WTC11 (cell line): ENCODE measurements at regions not wholly inside any gene's neighbourhood (a gene's known extent, or its start where the extent isn't known, plus 50 kb on each side); places are given as distances from the start of the nearest gene placed in this dataset.

ENCODE experiments used
- ATAC-seq: fragments of 200-7000 bp; cut with Tn5 transposase; 2 replicates; pipeline ENCODE4 v1.10.0; 2021; ENCODE audit warnings: mild to moderate bottlenecking, moderate library complexity
- CTCF ChIA-PET: fragments of 300-600 bp; sonication (Branson Sonifier 250); formaldehyde crosslinking; loops from one replicate; lab custom pipeline; 2021; ENCODE audit warnings: antibody characterized with exemption; lab: Charles Lee
- POLR2A ChIA-PET: fragments of 350-600 bp; sonication (Branson Sonifier 250); formaldehyde crosslinking; loops from one replicate; lab custom pipeline; 2021; ENCODE audit warnings: antibody characterized with exemption; lab: Charles Lee
- DNase-seq: peaks from one replicate; pipeline ENCODE4 v3.0.0; 2021; ENCODE audit warnings: low spot score
- H3K27ac Mint-ChIP-seq: 2 replicates; pipeline ENCODE4 v1.8.0; 2021; ENCODE audit warnings: mixed read lengths
- H3K27me3 Mint-ChIP-seq: 2 replicates; pipeline ENCODE4 v1.8.0; 2021; ENCODE audit warnings: low read depth, mild to moderate bottlenecking, moderate library complexity, mixed read lengths
- H3K36me3 Mint-ChIP-seq: 2 replicates; pipeline ENCODE4 v1.8.0; 2021; ENCODE audit warnings: mixed read lengths
- H3K4me1 Mint-ChIP-seq: 2 replicates; pipeline ENCODE4 v1.8.0; 2022; ENCODE audit warnings: mixed read lengths
- H3K4me3 Mint-ChIP-seq: 2 replicates; pipeline ENCODE4 v1.8.0; 2021; ENCODE audit warnings: mild to moderate bottlenecking, moderate library complexity, mixed read lengths
- H3K9me3 Mint-ChIP-seq: 2 replicates; pipeline ENCODE4 v1.8.0; 2021; ENCODE audit warnings: mixed read lengths
- ATF1 ChIP-seq: sonication (generic); formaldehyde crosslinking; IDR thresholded peaks from 2 replicates; pipeline ENCODE4 v1.8.1; 2023; ENCODE audit warnings: mild to moderate bottlenecking, moderate library complexity, missing genetic modification reagents
- CREB1 ChIP-seq: sonication (generic); formaldehyde crosslinking; IDR thresholded peaks from 2 replicates; pipeline ENCODE4 v1.8.0; 2023; ENCODE audit warnings: mild to moderate bottlenecking, missing genetic modification reagents
- FOXJ3 ChIP-seq: sonication (generic); formaldehyde crosslinking; IDR thresholded peaks from 2 replicates; pipeline ENCODE4 v1.9.0; 2021; ENCODE audit warnings: missing genetic modification reagents, mild to moderate bottlenecking, borderline replicate concordance
- GABPB1 ChIP-seq: sonication (generic); formaldehyde crosslinking; IDR thresholded peaks from 2 replicates; pipeline ENCODE4 v1.8.1; 2023; ENCODE audit warnings: mild to moderate bottlenecking, missing genetic modification reagents
- HMGA2 ChIP-seq: fragments of 250-450 bp; sonication (Bioruptor Pico); IDR thresholded peaks from 2 replicates; pipeline ENCODE4 v1.4.0; 2021; ENCODE audit warnings: mild to moderate bottlenecking, moderate library complexity
- JAZF1 ChIP-seq: fragments of 250-450 bp; sonication (Bioruptor Pico); IDR thresholded peaks from 2 replicates; pipeline ENCODE4 v1.9.0; 2021; ENCODE audit warnings: moderate library complexity, mild to moderate bottlenecking, inconsistent platforms
- KAT7 ChIP-seq: sonication (generic); formaldehyde crosslinking; IDR thresholded peaks from 2 replicates; pipeline ENCODE4 v1.8.1; 2023; ENCODE audit warnings: missing genetic modification reagents, mild to moderate bottlenecking, borderline replicate concordance
- NFATC4 ChIP-seq: fragments of 250-450 bp; sonication (Bioruptor Pico); IDR thresholded peaks from 2 replicates; pipeline ENCODE4 v1.9.0; 2021; ENCODE audit warnings: mild to moderate bottlenecking
- OVOL2 ChIP-seq: fragments of 250-450 bp; sonication (Bioruptor Pico); IDR thresholded peaks from 2 replicates; pipeline ENCODE4 v1.9.0; 2021; ENCODE audit warnings: mild to moderate bottlenecking, borderline replicate concordance
- RELA ChIP-seq: sonication (generic); formaldehyde crosslinking; IDR thresholded peaks from 2 replicates; pipeline ENCODE4 v1.8.1; 2022; ENCODE audit warnings: missing genetic modification reagents, mild to moderate bottlenecking, borderline replicate concordance
- TEAD1 ChIP-seq: sonication (generic); formaldehyde crosslinking; IDR thresholded peaks from 2 replicates; pipeline ENCODE4 v1.8.0; 2022; ENCODE audit warnings: mild to moderate bottlenecking, missing genetic modification reagents
- TEAD4 ChIP-seq: sonication (generic); formaldehyde crosslinking; IDR thresholded peaks from 2 replicates; pipeline ENCODE4 v1.8.0; 2022; ENCODE audit warnings: mild to moderate bottlenecking, missing genetic modification reagents
- ZBTB21 ChIP-seq: sonication (generic); formaldehyde crosslinking; IDR thresholded peaks from 2 replicates; pipeline ENCODE4 v1.8.1; 2023; ENCODE audit warnings: mild to moderate bottlenecking, missing genetic modification reagents, borderline replicate concordance
- ZNF138 ChIP-seq: sonication (generic); formaldehyde crosslinking; conservative IDR thresholded peaks from 2 replicates; pipeline ENCODE4 v1.8.1; 2022; ENCODE audit warnings: mild to moderate bottlenecking, moderate library complexity, missing genetic modification reagents
- ZNF263 ChIP-seq: sonication (generic); formaldehyde crosslinking; IDR thresholded peaks from 2 replicates; pipeline ENCODE4 v1.8.1; 2022; ENCODE audit warnings: low read depth, mild to moderate bottlenecking, moderate library complexity, missing genetic modification reagents
- ZNF416 ChIP-seq: fragments of 250-450 bp; sonication (Bioruptor Pico); IDR thresholded peaks from 2 replicates; pipeline ENCODE4 v1.9.0; 2021; ENCODE audit warnings: mild to moderate bottlenecking, inconsistent platforms
- ZNF423 ChIP-seq: fragments of 250-450 bp; sonication (Bioruptor Pico); IDR thresholded peaks from 2 replicates; pipeline ENCODE4 v2.1.2; 2022; ENCODE audit warnings: mild to moderate bottlenecking, moderate library complexity
- TF ChIP-seq, protein P1 (sequence below): sonication (generic); formaldehyde crosslinking; IDR thresholded peaks from 2 replicates; pipeline ENCODE4 v1.8.1; 2023; ENCODE audit warnings: mild to moderate bottlenecking, missing genetic modification reagents
- TF ChIP-seq, protein P2 (sequence below): sonication (generic); formaldehyde crosslinking; IDR thresholded peaks from 2 replicates; pipeline ENCODE4 v1.8.0; 2022; ENCODE audit warnings: mild to moderate bottlenecking, missing genetic modification reagents
- TF ChIP-seq, protein P3 (sequence below): fragments of 250-450 bp; sonication (Bioruptor Pico); IDR thresholded peaks from 2 replicates; pipeline ENCODE4 v1.9.0; 2021; ENCODE audit warnings: mild to moderate bottlenecking, borderline replicate concordance
- TF ChIP-seq, protein P4 (sequence below): sonication (generic); formaldehyde crosslinking; IDR thresholded peaks from 2 replicates; pipeline ENCODE4 v1.8.1; 2023; ENCODE audit warnings: mild to moderate bottlenecking, missing genetic modification reagents, moderate library complexity
- TF ChIP-seq, protein P5 (sequence below): sonication (generic); formaldehyde crosslinking; IDR thresholded peaks from 2 replicates; pipeline ENCODE4 v1.8.1; 2023; ENCODE audit warnings: mild to moderate bottlenecking, missing genetic modification reagents
- TF ChIP-seq, protein P6 (sequence below): sonication (generic); formaldehyde crosslinking; IDR thresholded peaks from 2 replicates; pipeline ENCODE4 v1.8.1; 2022; ENCODE audit warnings: low read depth, mild to moderate bottlenecking, moderate library complexity, missing genetic modification reagents, borderline replicate concordance
- TF ChIP-seq, protein P7 (sequence below): fragments of 250-450 bp; sonication (Bioruptor Pico); IDR thresholded peaks from 2 replicates; pipeline ENCODE4 v1.9.0; 2021; ENCODE audit warnings: moderate library complexity, mild to moderate bottlenecking, inconsistent platforms, borderline replicate concordance

DNA sequence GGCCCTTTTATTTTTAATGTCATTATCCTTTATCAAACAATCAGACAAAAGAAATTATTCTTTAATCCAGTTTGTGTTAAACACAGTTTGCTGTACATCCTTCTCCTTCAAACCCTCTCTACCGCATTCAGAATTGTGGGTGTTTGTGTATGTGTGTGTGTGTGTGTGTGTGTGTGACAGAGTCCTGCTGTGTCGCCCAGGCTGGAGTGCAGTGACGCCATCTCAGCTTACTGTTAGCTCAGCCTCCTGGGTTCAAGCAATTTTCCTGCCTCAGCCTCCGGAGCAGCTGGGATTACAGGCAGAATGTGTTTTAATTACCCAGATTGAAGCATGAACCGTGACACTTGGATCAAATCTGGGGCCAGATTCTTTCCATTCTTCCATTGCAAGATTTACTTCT is 723.7 kb downstream of the DCDC2C start:
- Mint-ChIP-seq H3K4me1 (no peaks in the 10 kb centered on the region), H3K4me3 (no peak overlapping the region), H3K27me3 (peaks cover 9% of the 10 kb centered on the region), H3K27ac (no peak overlapping the region), H3K9me3 (peaks cover 70% of the 10 kb centered on the region), H3K36me3 (peaks cover 60% of the 10 kb centered on the region)
- ChIA-PET POLR2A (no interaction called here), CTCF (no interaction called here)
- TF ChIP-seq JAZF1 (CRISPR knock-in tag) (no peak), FOXJ3 (CRISPR knock-in tag) (no peak), RELA (CRISPR knock-in tag) (no peak), ZNF138 (CRISPR knock-in tag) (no peak), ATF1 (CRISPR knock-in tag) (no peak), NFATC4 (CRISPR knock-in tag) (no peak), GABPB1 (no peak), ZBTB21 (CRISPR knock-in tag) (no peak), ZNF416 (CRISPR knock-in tag) (no peak)
- TF ChIP-seq, protein P1, sequence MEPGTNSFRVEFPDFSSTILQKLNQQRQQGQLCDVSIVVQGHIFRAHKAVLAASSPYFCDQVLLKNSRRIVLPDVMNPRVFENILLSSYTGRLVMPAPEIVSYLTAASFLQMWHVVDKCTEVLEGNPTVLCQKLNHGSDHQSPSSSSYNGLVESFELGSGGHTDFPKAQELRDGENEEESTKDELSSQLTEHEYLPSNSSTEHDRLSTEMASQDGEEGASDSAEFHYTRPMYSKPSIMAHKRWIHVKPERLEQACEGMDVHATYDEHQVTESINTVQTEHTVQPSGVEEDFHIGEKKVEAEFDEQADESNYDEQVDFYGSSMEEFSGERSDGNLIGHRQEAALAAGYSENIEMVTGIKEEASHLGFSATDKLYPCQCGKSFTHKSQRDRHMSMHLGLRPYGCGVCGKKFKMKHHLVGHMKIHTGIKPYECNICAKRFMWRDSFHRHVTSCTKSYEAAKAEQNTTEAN (CRISPR knock-in tag) = no peak
- TF ChIP-seq, protein P2, sequence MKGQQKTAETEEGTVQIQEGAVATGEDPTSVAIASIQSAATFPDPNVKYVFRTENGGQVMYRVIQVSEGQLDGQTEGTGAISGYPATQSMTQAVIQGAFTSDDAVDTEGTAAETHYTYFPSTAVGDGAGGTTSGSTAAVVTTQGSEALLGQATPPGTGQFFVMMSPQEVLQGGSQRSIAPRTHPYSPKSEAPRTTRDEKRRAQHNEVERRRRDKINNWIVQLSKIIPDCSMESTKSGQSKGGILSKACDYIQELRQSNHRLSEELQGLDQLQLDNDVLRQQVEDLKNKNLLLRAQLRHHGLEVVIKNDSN (CRISPR knock-in tag) = no peak
- TF ChIP-seq, protein P3, sequence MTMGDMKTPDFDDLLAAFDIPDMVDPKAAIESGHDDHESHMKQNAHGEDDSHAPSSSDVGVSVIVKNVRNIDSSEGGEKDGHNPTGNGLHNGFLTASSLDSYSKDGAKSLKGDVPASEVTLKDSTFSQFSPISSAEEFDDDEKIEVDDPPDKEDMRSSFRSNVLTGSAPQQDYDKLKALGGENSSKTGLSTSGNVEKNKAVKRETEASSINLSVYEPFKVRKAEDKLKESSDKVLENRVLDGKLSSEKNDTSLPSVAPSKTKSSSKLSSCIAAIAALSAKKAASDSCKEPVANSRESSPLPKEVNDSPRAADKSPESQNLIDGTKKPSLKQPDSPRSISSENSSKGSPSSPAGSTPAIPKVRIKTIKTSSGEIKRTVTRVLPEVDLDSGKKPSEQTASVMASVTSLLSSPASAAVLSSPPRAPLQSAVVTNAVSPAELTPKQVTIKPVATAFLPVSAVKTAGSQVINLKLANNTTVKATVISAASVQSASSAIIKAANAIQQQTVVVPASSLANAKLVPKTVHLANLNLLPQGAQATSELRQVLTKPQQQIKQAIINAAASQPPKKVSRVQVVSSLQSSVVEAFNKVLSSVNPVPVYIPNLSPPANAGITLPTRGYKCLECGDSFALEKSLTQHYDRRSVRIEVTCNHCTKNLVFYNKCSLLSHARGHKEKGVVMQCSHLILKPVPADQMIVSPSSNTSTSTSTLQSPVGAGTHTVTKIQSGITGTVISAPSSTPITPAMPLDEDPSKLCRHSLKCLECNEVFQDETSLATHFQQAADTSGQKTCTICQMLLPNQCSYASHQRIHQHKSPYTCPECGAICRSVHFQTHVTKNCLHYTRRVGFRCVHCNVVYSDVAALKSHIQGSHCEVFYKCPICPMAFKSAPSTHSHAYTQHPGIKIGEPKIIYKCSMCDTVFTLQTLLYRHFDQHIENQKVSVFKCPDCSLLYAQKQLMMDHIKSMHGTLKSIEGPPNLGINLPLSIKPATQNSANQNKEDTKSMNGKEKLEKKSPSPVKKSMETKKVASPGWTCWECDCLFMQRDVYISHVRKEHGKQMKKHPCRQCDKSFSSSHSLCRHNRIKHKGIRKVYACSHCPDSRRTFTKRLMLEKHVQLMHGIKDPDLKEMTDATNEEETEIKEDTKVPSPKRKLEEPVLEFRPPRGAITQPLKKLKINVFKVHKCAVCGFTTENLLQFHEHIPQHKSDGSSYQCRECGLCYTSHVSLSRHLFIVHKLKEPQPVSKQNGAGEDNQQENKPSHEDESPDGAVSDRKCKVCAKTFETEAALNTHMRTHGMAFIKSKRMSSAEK (CRISPR knock-in tag) = no peak
- TF ChIP-seq, protein P4, sequence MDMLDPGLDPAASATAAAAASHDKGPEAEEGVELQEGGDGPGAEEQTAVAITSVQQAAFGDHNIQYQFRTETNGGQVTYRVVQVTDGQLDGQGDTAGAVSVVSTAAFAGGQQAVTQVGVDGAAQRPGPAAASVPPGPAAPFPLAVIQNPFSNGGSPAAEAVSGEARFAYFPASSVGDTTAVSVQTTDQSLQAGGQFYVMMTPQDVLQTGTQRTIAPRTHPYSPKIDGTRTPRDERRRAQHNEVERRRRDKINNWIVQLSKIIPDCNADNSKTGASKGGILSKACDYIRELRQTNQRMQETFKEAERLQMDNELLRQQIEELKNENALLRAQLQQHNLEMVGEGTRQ (CRISPR knock-in tag) = no peak
- no peak for DNase-seq
- no peak for ATAC-seq

DNA sequence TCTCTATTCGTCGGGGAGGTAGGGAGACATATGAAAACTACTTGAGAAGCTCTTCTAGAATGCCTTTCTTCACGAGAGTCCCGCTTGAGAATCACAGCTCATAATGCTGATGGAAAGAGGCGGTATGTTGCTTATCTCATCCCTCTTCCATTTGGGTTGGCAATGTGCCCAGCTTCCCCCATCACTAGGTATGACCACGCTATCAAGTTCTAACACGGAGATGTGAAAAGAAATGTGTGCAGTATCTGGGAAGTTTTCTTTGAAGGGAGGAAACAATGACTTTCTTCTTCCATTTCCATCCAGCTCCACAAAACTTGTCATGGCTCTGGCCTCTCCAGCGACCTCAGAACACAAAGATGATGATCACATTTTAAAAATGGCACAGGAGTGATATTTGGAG is 742.4 kb downstream of the DCDC2C start:
- CTCF ChIA-PET = no interaction called here
- H3K27ac Mint-ChIP-seq = no peak overlapping the region
- no peak for TF ChIP-seq TEAD1
- no peak for TF ChIP-seq OVOL2
- TF ChIP-seq ZNF423 (CRISPR knock-in tag) = no peak
- no peak for TF ChIP-seq ZNF416 (CRISPR knock-in tag)
- TF ChIP-seq, protein P5, sequence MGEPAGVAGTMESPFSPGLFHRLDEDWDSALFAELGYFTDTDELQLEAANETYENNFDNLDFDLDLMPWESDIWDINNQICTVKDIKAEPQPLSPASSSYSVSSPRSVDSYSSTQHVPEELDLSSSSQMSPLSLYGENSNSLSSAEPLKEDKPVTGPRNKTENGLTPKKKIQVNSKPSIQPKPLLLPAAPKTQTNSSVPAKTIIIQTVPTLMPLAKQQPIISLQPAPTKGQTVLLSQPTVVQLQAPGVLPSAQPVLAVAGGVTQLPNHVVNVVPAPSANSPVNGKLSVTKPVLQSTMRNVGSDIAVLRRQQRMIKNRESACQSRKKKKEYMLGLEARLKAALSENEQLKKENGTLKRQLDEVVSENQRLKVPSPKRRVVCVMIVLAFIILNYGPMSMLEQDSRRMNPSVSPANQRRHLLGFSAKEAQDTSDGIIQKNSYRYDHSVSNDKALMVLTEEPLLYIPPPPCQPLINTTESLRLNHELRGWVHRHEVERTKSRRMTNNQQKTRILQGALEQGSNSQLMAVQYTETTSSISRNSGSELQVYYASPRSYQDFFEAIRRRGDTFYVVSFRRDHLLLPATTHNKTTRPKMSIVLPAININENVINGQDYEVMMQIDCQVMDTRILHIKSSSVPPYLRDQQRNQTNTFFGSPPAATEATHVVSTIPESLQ (CRISPR knock-in tag) = no peak
- TF ChIP-seq KAT7 (CRISPR knock-in tag) = no peak
- TF ChIP-seq, protein P6, sequence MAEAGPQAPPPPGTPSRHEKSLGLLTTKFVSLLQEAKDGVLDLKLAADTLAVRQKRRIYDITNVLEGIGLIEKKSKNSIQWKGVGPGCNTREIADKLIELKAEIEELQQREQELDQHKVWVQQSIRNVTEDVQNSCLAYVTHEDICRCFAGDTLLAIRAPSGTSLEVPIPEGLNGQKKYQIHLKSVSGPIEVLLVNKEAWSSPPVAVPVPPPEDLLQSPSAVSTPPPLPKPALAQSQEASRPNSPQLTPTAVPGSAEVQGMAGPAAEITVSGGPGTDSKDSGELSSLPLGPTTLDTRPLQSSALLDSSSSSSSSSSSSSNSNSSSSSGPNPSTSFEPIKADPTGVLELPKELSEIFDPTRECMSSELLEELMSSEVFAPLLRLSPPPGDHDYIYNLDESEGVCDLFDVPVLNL = no peak
- TF ChIP-seq CREB1 (CRISPR knock-in tag) = no peak
- TF ChIP-seq, protein P7, sequence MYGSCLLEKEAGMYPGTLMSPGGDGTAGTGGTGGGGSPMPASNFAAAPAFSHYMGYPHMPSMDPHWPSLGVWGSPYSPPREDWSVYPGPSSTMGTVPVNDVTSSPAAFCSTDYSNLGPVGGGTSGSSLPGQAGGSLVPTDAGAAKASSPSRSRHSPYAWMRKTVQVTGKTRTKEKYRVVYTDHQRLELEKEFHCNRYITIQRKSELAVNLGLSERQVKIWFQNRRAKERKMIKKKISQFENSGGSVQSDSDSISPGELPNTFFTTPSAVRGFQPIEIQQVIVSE (CRISPR knock-in tag) = no peak
- TF ChIP-seq HMGA2 (CRISPR knock-in tag) = no peak
- no peak for TF ChIP-seq TEAD4 (CRISPR knock-in tag)
- TF ChIP-seq ZNF263 (CRISPR knock-in tag) = no peak

More for the DNA sequence above, 742.4 kb downstream of the DCDC2C start:
- POLR2A ChIA-PET = no interaction called here
- Mint-ChIP-seq H3K4me3 (no peak overlapping the region), H3K27me3 (peaks cover 4% of the 10 kb centered on the region), H3K36me3 (peaks cover 56% of the 10 kb centered on the region), H3K9me3 (peaks cover 65% of the 10 kb centered on the region), H3K4me1 (no peaks in the 10 kb centered on the region)
- DNase-seq (no peak), ATAC-seq (no peak)
